Left hindlimb (tissue), 1 donor: ENCODE measurements at regions not wholly inside any gene's neighbourhood (a gene's known extent, or its start where the extent isn't known, plus 50 kb on each side); places are given as distances from the start of the nearest gene placed in this dataset.

Source experiments
- DNase-seq: peaks from one replicate; pipeline ENCODE4 v3.0.0-alpha.2; 2018

DNA sequence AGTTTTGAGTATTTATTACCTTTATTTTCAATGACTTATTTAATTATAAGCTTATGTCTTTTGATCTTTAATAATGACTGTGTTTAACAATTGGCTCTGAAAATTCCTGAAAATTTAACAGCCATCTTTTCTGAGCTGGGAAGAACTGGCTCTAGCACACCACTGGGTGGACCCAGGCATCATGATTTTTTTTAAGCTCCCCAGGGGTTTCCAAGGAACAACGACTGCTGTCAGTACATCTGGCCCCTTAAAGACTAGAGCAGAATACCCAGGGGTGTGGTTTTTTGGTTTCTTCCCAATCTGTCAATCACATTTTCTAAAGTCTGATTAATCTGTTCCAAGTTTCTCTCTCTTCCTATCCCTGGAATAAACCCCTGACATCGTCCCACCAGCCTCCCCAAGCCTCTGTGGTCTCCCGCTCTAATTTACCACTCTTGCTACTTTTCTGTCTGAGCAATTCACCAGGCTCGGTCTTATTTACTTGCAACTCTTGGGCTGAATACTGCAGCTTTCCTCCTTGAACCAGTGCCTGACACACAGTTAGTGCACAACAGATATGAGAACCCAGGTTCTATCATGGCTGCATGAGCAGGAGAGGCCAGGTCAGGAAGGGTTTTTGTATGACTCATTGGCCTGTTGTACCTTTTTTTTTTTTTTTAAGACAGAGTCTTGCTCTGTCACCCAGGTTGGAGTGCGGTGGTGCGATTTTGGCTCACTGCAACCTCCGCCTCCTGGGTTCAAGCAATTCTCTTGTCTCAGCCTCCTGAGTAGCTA lies 321.9 kb downstream of the ZSWIM6 start:
- DNase-seq: no peak

DNA sequence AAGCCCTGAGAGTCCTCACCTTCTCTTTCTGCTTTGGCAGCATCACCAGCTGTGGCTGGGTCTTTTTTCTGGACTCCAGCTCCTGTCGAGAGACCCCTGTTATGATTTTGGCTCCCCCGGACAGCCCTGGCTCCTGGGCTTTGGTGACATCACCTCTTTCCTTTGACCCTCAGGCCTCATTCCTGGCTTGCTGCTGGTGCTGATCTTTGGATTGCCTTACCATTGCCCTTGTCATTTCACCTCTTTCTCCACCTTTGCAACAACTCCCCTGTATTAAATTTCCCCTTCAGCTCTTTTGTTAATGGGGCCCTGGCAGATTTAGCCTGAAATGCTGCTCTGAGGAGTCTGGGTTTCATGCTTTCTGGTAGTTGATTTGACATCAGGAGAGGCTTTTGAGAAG lies 322.8 kb downstream of the ZSWIM6 start:
- no peak for DNase-seq

DNA sequence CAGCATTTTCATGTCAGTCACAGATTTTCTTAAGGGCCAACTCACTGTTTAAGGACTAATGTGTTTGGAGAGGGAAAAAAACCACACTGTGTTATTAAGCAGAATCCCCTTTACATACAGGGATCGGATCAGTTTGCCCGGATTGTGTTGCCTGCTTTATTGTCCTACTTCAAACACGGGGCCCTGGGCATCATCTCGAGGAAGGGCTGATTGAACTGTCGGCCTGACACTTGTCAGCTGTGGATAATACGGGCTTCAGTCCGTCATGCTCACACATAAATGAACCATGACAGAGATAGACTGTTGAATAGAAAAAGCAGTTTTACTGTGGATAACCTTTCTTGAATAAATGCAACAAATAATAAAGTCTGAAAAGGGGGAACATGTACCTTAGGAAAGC lies 325.0 kb downstream of the ZSWIM6 start:
- DNase-seq: no peak

DNA sequence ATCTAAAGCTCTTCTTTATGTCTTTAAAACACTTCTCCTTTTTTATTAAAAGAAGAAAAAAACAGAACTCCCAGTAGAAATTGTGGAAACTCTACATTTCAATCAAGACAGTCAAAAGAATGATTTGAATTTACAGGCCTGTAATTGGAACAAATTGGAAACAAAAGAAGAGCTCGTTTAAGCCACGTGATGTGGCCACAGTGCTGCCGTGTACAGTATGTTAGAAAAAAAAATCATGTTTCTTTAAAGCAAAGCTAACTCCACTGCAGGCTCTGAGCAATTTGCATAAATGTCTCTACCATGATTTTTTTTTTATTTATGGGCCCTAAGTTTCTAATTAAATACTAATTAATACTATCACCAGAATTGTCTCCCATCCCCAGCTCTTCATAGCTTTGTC lies 325.6 kb downstream of the ZSWIM6 start:
- DNase-seq: no peak

DNA sequence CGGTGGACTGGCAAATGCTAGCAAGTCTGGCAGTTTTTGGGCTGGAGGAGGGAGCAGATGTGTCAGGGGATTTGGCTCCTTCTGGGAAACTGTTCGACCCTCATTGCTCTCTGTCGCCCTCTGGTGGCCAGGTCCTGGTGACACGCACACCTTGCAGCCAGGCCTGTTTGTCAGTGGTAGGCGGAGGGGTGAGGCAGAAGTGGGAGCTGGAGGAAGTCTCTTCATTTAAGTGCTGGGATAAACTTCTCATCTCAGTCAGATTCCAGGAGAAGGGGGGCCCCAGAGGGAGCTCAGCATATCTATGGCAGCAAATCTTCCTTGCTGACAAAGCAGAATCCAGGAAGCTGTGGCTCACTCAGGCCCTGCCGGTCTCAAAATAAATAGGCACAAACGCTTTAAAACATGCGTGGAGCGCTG lies 326.5 kb downstream of the ZSWIM6 start:
- DNase-seq: peak; percentile 58

DNA sequence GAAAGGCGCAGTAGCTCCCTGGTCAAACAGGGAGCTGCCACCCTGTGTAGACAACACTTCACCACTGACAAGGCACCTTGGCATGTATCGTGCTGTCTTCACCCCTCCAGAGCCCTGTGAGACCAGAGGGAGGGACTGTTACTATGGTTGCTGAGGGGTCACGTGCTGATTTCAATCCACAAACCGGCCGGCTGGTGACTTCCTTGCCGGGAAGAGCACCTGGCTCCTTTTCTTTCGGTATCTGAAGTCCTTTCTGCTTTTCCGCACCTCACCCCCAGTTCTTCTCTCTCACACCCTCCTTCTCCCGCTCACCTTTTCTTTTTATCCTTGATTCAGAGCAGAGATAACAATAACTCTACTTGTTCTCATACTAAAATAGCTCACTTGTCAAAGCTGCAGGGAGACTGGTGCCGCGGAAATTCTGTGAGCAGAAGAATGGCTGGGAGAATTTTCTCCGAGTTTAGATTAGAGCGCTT lies 327.2 kb downstream of the ZSWIM6 start:
- no peak for DNase-seq

DNA sequence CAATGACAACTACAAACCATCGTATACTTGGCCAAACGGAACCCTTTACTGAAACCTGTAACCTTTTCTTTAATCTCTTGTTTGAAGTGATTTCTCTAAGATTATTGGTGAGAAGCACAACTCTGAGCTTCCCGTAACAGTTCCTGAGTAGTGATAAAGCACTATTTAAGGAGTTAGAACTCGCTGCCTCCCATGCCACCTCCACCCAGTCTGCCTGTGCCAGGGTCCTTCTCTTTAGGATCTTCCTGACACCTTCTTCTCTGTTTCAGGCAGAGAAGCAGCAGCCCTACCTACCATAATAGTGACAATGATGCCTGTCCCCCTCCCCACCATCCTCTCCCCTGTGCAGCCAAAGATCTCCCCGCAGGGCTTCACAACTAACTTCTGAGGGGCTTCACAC lies 330.6 kb downstream of the ZSWIM6 start:
- DNase-seq: no peak

DNA sequence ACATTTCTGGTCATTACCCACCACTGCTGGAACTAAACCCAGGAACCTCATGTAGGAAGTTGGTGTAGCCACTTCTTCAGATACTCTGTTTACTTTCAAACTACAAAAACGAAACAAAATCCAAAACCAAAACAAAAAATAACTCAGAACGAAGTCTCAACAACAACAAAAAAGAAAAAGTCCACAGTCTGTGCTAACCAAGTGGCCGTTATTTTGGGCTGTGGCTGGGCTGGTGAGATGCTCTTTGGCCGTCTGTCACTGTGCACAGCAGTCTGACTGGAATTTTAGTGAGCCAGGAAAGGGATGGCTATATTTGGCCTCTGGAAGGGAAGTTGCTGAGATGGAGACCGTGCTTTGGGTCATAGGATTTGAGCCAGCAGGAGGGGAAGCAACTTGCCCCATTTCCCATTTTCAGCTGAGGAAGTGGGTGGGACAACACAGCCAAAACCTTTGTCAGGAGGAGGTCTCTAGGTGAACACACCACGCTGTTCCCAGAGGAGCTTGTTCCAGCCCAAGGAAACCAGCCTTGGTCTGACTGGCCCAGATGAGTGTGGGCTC lies 334.1 kb downstream of the ZSWIM6 start:
- DNase-seq: no peak

DNA sequence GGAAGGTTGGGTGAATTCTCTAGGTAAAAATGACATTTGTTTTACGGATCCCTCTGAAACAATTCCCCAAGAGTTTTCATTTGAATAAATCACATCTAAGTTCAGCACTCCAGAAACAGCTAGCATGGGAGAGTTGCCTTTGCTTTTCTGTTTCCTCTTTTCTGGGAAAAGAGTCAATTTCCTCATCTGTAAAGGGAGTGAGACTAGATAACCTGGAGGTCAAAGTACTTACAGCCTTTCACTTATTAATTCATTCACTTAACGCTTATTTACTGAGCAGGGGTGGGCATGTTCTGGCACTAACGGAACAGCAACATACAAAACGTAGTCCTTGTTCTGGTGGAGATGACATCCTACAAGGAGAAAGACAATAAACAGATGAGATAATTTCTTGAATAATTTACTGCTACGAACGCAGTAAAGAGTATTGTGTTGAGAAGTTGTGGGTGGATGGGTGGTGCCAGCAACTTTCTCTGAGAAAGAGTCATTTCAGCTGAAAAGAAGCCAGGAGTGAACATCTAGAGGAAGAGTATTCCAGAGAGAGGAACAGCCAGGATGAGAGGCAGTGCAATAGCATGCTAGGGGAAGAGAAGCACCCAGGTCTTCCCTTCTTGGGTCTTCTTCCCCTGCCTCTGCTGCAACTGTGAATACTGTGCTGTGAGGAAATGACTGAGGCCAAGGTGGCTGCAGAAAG lies 335.6 kb downstream of the ZSWIM6 start:
- DNase-seq: no peak

DNA sequence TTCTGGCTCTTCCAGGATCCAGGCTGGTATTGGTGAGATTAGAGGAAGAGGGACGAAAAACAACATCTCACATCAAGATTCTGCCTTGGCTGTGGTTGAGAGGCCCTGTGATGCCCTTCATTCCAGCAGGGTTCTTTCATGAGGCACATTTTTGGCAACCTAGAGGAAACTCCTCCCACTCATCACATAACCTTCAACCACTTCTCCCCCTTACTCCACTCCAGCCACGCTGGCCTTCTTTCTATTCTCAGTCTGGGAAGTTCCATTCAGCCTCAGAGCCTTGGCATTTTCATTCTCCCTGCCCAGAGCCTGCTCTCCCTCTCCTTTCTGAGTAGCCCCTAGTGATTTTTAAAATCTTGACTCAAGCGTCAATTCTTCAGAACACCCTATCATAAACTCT lies 337.5 kb downstream of the ZSWIM6 start:
- DNase-seq: no peak

DNA sequence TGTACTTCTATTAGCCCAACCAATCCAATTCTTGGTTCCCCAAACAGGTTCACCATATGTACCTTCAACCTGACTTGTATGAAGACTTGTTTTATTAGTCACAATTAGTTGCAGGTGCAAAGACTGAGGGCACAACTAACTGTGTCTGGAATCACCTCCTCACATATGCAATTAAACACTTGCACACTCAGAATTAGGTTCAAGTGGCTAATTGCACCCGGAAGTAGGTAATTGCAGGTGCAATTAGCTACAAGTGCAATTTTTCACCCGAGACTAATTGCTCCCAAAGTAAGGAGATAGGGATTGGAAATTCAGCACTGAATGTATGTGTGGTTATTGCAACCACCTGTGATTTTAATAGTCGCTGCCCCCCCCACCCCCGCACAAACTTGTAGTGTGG lies 338.9 kb downstream of the ZSWIM6 start:
- DNase-seq: no peak

DNA sequence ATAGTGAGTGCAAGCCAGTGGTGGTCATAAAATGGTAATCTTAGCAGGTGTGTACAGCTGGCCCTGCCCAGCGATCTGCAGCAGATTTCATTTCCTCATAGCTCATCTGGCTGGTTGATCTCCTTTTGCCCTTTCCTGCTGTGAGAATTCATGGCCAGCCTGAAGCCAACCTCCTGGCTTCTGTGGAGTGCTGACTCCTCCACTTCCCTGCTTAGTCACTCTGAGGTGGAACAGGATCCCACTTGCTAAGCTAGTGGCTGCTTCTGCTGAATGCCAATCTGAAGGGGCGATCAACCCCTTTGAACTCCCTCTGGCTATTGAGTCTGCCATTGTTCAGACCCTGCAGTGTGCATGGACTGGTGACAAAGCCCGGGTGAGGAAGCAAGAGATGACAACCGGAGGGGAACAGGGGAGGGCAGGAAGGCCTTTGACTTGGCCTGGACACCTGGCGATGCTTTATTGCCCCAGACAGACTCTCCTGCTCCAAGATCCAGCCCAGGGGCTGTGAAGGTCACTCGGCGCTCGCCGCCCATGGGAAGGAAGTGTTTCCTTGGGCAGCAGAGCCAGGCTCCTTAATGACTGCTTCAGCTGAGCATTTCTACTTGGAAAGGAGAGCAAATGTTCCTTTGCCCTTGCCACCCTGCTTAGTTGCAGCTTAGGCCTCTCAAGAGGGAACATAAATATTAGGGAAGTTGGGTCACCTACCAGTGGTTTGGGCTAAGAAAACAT lies 341.1 kb downstream of the ZSWIM6 start:
- DNase-seq: no peak

DNA sequence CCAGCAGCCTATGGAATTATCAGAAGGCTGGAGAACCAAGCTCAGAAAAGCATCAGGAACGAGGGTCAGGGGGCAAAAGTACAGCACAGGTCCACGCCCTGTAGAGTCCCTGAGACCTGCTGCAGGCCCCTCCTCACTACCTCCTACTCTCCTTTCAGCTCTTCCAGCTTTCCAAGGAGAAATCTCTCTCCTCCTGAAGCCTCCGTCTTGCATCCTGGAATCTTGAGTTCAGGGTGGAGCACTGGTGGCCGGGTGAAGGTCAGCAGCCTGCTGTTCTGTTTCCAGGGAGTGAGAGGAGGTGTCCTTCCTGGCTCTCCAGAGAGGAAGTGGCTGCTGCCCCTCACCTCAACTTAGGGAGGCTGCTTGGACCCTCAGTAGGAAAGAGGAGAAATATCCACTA lies 342.3 kb downstream of the ZSWIM6 start:
- no peak for DNase-seq

DNA sequence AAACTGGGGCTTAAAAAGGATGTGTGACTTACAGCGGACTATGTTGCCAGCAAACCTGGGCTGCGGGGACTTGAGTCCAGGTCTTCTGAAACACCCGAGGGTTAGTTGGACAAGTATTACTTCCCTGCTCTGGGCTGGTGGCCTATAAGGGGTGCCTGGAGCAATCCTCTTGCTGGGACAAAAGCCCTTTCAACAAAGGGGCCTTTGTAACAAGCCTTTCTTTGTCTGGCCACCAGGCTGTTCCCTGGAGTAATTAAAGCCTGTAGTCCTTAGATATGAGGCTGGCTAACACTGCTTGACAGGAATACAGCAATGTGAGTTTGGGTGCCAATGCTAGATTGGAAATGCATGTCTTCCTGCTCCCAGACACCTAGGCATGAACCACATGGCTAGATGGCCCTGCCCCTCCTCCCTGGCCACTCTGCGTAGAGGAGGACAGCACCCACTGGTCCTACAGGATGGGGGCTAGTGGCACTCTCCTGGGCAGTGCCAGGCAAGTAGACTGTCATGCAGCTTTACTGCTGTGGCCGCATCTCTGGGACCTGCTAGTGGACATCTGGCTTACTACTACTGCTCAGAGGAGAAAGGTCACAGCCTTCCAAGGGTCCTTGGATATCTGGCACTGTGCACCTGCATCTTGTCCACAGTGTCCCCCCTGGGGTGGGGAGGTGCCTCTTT lies 343.1 kb downstream of the ZSWIM6 start:
- DNase-seq: no peak

DNA sequence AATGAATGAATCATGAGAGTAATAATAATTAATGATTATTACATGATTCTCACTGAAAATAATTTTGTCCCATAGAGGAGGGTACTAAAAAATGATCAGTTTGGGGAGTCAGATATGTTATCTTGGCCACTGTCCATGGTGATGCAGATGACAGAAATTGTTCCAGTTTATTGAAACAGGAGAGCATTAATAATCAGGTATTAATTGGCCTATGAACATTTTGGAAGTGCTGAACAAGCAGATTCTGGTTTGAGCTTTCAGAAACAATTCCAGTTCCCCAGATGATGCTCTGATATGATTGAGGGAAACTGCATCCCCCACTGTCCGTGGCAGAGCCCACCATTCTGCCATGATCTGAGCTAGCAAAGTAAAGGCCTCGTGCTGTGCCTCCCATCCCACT lies 345.2 kb downstream of the ZSWIM6 start:
- no peak for DNase-seq

DNA sequence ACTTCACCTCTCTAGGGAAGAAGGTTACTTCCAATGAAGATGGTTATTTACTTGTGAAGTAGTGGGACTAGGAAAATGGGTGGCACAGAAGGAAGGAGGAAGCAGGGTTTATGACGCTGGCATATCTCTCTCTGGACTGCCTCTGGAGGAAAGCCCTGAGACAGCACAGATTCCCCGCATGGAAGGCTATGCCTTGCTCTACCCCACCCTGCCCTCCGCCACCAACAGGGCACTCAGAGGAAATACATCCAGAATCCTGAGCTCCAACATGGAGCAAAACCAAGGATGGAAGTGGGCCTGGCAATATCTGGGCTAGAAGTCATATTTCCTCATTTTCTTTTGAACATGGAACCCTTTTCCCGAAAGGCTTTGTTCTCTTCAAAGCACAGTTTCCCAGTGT lies 346.9 kb downstream of the ZSWIM6 start:
- no peak for DNase-seq

DNA sequence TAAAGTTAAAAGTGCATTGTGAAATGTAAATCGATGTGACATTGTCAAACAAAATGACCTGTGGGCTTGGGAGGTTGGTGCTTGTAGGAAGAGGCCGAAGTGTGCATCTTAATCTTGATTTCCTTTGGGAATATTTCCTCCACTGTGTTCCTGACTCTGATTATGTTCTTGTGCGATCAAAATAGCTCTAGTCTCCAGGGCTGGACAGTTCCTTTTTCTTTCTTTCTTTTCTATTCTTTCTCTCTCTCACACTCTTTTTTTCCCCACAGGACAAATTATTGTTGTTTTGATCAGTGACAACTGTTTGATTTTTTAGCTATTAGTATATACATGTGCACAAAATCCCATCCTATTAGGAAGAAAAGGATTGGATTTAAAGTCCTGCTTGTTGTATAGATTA lies 347.5 kb downstream of the ZSWIM6 start:
- no peak for DNase-seq

DNA sequence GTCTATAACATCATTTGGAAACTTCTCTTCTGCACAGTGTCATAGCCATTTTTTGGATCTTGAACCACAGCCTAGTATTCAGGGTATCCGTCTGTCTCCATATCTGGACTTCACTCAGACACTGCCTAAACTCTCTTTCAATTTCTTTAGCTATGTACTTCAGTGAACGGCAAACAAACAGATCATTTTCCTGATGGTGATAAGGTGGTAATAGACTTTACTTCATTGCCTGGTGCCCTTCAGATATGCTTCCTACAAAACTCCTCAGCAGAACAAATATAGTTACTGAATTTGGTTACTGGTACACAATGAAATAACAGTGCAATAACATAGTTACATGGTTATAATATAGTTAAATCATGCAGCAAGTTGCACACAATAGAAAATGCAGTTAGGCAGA lies 348.2 kb downstream of the ZSWIM6 start:
- no peak for DNase-seq

DNA sequence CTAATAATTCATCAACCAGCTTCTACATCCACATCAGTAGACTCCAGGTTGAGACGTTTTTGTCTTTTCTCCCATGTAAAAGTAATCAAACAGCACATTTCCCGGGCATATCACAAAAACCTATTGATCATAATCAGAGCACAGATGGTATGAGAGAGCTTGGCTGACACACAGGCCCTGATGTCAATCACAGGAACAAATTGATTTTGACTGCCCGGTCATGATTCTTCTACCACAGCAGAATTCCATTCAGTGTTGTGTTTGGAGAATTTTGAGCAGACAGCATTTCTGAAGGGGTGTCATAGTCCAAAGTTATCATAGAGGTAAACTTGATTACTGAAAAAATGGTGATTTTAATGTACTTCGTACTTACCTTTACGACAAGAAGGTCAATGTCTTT lies 351.1 kb downstream of the ZSWIM6 start:
- DNase-seq: no peak

DNA sequence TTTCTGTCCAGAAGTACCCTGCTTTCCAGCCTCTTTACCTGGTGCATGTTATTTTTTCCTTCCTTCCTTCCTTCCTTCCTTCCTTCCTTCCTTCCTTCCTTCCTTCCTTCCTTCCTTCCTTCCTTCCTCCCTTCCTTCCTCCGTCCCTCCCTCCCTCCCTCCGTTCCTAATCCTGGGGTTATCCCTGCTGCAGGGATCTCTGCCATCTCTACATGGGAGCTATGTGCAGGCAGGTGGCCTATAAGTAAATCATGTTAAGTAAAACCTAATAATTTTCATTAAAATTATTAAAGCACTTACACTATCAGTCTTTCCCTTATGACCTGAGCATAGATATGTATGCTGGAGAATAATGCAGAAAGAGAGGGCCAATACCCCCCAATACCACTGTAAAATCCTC lies 351.9 kb downstream of the ZSWIM6 start:
- DNase-seq: no peak

DNA sequence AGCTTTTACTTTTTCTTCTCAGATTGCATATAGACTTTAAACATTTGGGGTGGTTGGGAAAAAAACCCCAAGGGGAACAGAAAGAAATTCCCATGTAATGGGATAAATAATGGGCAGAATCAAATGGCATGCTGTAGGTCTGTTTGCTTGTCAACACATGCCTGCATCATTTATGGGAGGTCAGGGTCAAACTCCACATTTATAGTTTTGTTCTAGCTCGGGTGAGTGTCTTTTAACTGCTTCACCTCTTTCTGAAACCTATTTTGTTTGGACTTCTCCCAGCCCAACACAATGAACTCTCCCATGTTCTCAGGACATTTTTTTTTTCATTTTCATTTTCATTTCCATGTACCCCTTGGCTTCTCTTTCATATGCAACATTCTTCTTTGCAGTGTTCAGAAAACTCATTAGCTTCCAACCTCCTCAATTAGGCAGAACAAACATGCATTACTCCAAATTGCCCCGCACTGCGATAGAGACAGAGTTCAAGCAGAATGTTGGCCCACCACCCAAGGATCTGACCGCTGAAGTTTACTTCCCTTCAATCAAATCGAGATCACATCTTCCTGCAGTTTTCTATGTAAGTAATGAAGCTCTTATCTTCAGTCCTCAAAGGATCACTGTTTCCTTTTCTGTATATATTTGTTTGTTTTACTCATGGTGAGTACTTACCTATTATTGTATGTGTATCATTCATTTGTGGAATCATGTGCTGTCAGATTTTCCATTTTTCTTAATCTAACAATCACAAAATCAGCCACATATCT lies 354.6 kb downstream of the ZSWIM6 start:
- no peak for DNase-seq

DNA sequence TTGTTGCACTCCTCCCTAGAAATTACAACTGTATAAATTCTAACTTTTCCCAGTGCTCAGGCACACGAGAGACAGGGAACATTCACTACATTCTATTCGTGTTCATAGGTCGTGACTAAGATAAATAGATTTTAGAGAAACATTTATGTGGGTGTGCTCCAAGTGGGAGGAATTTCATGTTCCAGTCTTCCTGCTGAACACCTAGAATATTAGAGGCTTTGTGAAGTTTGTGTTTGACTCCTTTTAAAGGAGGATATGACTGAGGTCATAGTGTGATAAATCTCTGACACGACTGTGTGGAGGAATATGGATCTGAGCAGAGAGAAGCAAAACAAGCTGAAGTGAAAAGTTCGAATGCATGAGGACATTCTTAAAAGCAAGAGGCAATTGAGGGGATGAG lies 355.3 kb downstream of the ZSWIM6 start:
- DNase-seq: no peak
